ENCODE measurements at regions not wholly inside any gene's neighbourhood (a gene's known extent, or its start where the extent isn't known, plus 50 kb on each side); places are given as distances from the start of the nearest gene placed in this dataset.

- DNase-seq (ENCODE audit: extremely low read depth, low read depth): no peak
- no peak for TF ChIP-seq CTCF (IDR thresholded peaks at IDR 0.05; ENCODE audit: low read depth, low read length, missing control alignments)
- H3K4me3 ChIP-seq (replicated peaks; ENCODE audit: low read depth, low read length): peak overlapping the region; percentile 78
Observed at GRCh38 chr6:26158076-26158580, 70.9 kb downstream of the HFE start.

- DNase-seq (ENCODE audit: extremely low read depth, low read depth): peak; percentile 47
Observed at GRCh38 chr6:26158581-26159356, 71.5 kb downstream of the HFE start.

GRCh38 chr6:26159357-26160273, 72.4 kb downstream of the HFE start:
- DNase-seq (ENCODE audit: extremely low read depth, low read depth): no peak
- TF ChIP-seq CTCF (IDR thresholded peaks at IDR 0.05; ENCODE audit: low read depth, low read length, missing control alignments): no peak
- peak overlapping the region; percentile 78 for H3K4me3 ChIP-seq (replicated peaks; ENCODE audit: low read depth, low read length)

More at GRCh38 chr6:26158581-26159356, 71.5 kb downstream of the HFE start:
- H3K4me3 ChIP-seq (replicated peaks; ENCODE audit: low read depth, low read length): peak overlapping the region; percentile 78
- TF ChIP-seq CTCF (IDR thresholded peaks at IDR 0.05; ENCODE audit: low read depth, low read length, missing control alignments): no peak

- no peak for DNase-seq (ENCODE audit: extremely low read depth, low read depth)
- TF ChIP-seq CTCF (IDR thresholded peaks at IDR 0.05; ENCODE audit: low read depth, low read length, missing control alignments): no peak
- no peak overlapping the region for H3K4me3 ChIP-seq (replicated peaks; ENCODE audit: low read depth, low read length)
Observed at GRCh38 chr6:26161322-26161721, 74.1 kb downstream of the HFE start.

GRCh38 chr6:26162399-26162798, 75.2 kb downstream of the HFE start:
- no peak for TF ChIP-seq CTCF (IDR thresholded peaks at IDR 0.05; ENCODE audit: low read depth, low read length, missing control alignments)
- no peak overlapping the region for H3K4me3 ChIP-seq (replicated peaks; ENCODE audit: low read depth, low read length)
- no peak for DNase-seq (ENCODE audit: extremely low read depth, low read depth)

GRCh38 chr6:26163427-26164119, 76.3 kb downstream of the HFE start:
- TF ChIP-seq CTCF (IDR thresholded peaks at IDR 0.05; ENCODE audit: low read depth, low read length, missing control alignments): no peak
- no peak overlapping the region for H3K4me3 ChIP-seq (replicated peaks; ENCODE audit: low read depth, low read length)
- DNase-seq (ENCODE audit: extremely low read depth, low read depth): no peak
